ENCODE measurements at regions not wholly inside any gene's neighbourhood (a gene's known extent, or its start where the extent isn't known, plus 50 kb on each side); places are given as distances from the start of the nearest gene placed in this dataset.

- H3K4me1 ChIP-seq (ENCODE audit: control insufficient read depth in 2 of 2, insufficient read depth in 2 of 2, low read length in 2 of 2), result peaks cover 5 to 16% of the 10 kb centered on the region in 2 donors
- H3K4me3 ChIP-seq (ENCODE audit: low read length in 2 of 2), result no peak overlapping the region
- H3K27me3 ChIP-seq (ENCODE audit: control insufficient read depth in 2 of 2, insufficient read depth in 1 of 2, low read length in 1 of 2), result no peaks in the 10 kb centered on the region
- no peak overlapping the region for H3K27ac ChIP-seq (ENCODE audit: low read depth in 1 of 2, low read length in 1 of 2)
- DNase-seq (ENCODE audit: low read depth in 6 of 9, low spot score in 9 of 9), result no peak
- peaks cover 0 to 3% of the 10 kb centered on the region in 2 donors for H3K9me3 ChIP-seq (ENCODE audit: control insufficient read depth in 2 of 2, insufficient read depth in 1 of 2, low read length in 1 of 2)
- 97% methylated on average over 7 of the region's 7 CpGs for WGBS
- H3K36me3 ChIP-seq (ENCODE audit: control insufficient read depth in 2 of 2, insufficient read depth in 2 of 2, low read length in 1 of 2), result no peaks in the 10 kb centered on the region
Measured at GRCh38 chr14:97282210-97283004, 485.2 kb downstream of the VRK1 start.

GRCh38 chr14:97283005-97283403 lies 485.8 kb downstream of the VRK1 start:
- no peak overlapping the region for H3K4me3 ChIP-seq (ENCODE audit: low read length in 2 of 2)
- H3K27me3 ChIP-seq (ENCODE audit: control insufficient read depth in 2 of 2, insufficient read depth in 1 of 2, low read length in 1 of 2), result no peaks in the 10 kb centered on the region
- no peak overlapping the region for H3K27ac ChIP-seq (ENCODE audit: low read depth in 1 of 2, low read length in 1 of 2)
- H3K9me3 ChIP-seq (ENCODE audit: control insufficient read depth in 2 of 2, insufficient read depth in 1 of 2, low read length in 1 of 2), result peaks cover 0 to 3% of the 10 kb centered on the region in 2 donors
- no peaks in the 10 kb centered on the region for H3K36me3 ChIP-seq (ENCODE audit: control insufficient read depth in 2 of 2, insufficient read depth in 2 of 2, low read length in 1 of 2)
- 97% methylated on average over 9 of the region's 9 CpGs for WGBS
- peaks cover 5 to 16% of the 10 kb centered on the region in 2 donors for H3K4me1 ChIP-seq (ENCODE audit: control insufficient read depth in 2 of 2, insufficient read depth in 2 of 2, low read length in 2 of 2)
- DNase-seq (ENCODE audit: low read depth in 6 of 9, low spot score in 9 of 9), result no peak

GRCh38 chr14:97283426-97283825 lies 486.2 kb downstream of the VRK1 start:
- Histone ChIP-seq H3K4me3 (ENCODE audit: low read length in 2 of 2) (no peak overlapping the region), H3K27ac (ENCODE audit: low read depth in 1 of 2, low read length in 1 of 2) (no peak overlapping the region), H3K4me1 (ENCODE audit: control insufficient read depth in 2 of 2, insufficient read depth in 2 of 2, low read length in 2 of 2) (peaks cover 5 to 16% of the 10 kb centered on the region in 2 donors), H3K9me3 (ENCODE audit: control insufficient read depth in 2 of 2, insufficient read depth in 1 of 2, low read length in 1 of 2) (peaks cover 0 to 3% of the 10 kb centered on the region in 2 donors), H3K27me3 (ENCODE audit: control insufficient read depth in 2 of 2, insufficient read depth in 1 of 2, low read length in 1 of 2) (no peaks in the 10 kb centered on the region), H3K36me3 (ENCODE audit: control insufficient read depth in 2 of 2, insufficient read depth in 2 of 2, low read length in 1 of 2) (no peaks in the 10 kb centered on the region)
- no peak for DNase-seq (ENCODE audit: low read depth in 6 of 9, low spot score in 9 of 9)
- WGBS, result 78% methylated on average over 8 of the region's 8 CpGs

- peak in 2 of 9 donors; percentile 33 to 61 for DNase-seq (ENCODE audit: low read depth in 6 of 9, low spot score in 9 of 9)
- H3K4me1 ChIP-seq (ENCODE audit: control insufficient read depth in 2 of 2, insufficient read depth in 2 of 2, low read length in 2 of 2), result peaks cover 5 to 16% of the 10 kb centered on the region in 2 donors
- H3K4me3 ChIP-seq (ENCODE audit: low read length in 2 of 2), result no peak overlapping the region
- 62% methylated on average over 6 of the region's 6 CpGs for WGBS
- peaks cover 0 to 3% of the 10 kb centered on the region in 2 donors for H3K9me3 ChIP-seq (ENCODE audit: control insufficient read depth in 2 of 2, insufficient read depth in 1 of 2, low read length in 1 of 2)
- H3K27me3 ChIP-seq (ENCODE audit: control insufficient read depth in 2 of 2, insufficient read depth in 1 of 2, low read length in 1 of 2), result no peaks in the 10 kb centered on the region
- no peak overlapping the region for H3K27ac ChIP-seq (ENCODE audit: low read depth in 1 of 2, low read length in 1 of 2)
- no peaks in the 10 kb centered on the region for H3K36me3 ChIP-seq (ENCODE audit: control insufficient read depth in 2 of 2, insufficient read depth in 2 of 2, low read length in 1 of 2)
Measured at GRCh38 chr14:97283841-97284240, 486.7 kb downstream of the VRK1 start.

- H3K4me1 ChIP-seq (ENCODE audit: control insufficient read depth in 2 of 2, insufficient read depth in 2 of 2, low read length in 2 of 2), result peaks cover 5 to 20% of the 10 kb centered on the region in 2 donors
- H3K27ac ChIP-seq (ENCODE audit: low read depth in 1 of 2, low read length in 1 of 2), result no peak overlapping the region
- H3K36me3 ChIP-seq (ENCODE audit: control insufficient read depth in 2 of 2, insufficient read depth in 2 of 2, low read length in 1 of 2), result no peaks in the 10 kb centered on the region
- H3K27me3 ChIP-seq (ENCODE audit: control insufficient read depth in 2 of 2, insufficient read depth in 1 of 2, low read length in 1 of 2), result no peaks in the 10 kb centered on the region
- DNase-seq (ENCODE audit: low read depth in 6 of 9, low spot score in 9 of 9), result no peak
- peaks cover 0 to 3% of the 10 kb centered on the region in 2 donors for H3K9me3 ChIP-seq (ENCODE audit: control insufficient read depth in 2 of 2, insufficient read depth in 1 of 2, low read length in 1 of 2)
- no peak overlapping the region for H3K4me3 ChIP-seq (ENCODE audit: low read length in 2 of 2)
- 97% methylated on average over 1 of the region's 1 CpG for WGBS
Measured at GRCh38 chr14:97287956-97288355, 490.8 kb downstream of the VRK1 start.

GRCh38 chr14:97290065-97290464 lies 492.9 kb downstream of the VRK1 start:
- H3K27ac ChIP-seq (ENCODE audit: low read depth in 1 of 2, low read length in 1 of 2), result no peak overlapping the region
- H3K36me3 ChIP-seq (ENCODE audit: control insufficient read depth in 2 of 2, insufficient read depth in 2 of 2, low read length in 1 of 2), result no peaks in the 10 kb centered on the region
- 85% methylated on average over 4 of the region's 4 CpGs for WGBS
- no peak for DNase-seq (ENCODE audit: low read depth in 6 of 9, low spot score in 9 of 9)
- no peaks in the 10 kb centered on the region for H3K9me3 ChIP-seq (ENCODE audit: control insufficient read depth in 2 of 2, insufficient read depth in 1 of 2, low read length in 1 of 2)
- H3K27me3 ChIP-seq (ENCODE audit: control insufficient read depth in 2 of 2, insufficient read depth in 1 of 2, low read length in 1 of 2), result no peaks in the 10 kb centered on the region
- H3K4me3 ChIP-seq (ENCODE audit: low read length in 2 of 2), result no peak overlapping the region
- peaks cover 0 to 4% of the 10 kb centered on the region in 2 donors for H3K4me1 ChIP-seq (ENCODE audit: control insufficient read depth in 2 of 2, insufficient read depth in 2 of 2, low read length in 2 of 2)

- Histone ChIP-seq H3K4me3 (ENCODE audit: low read length in 2 of 2) (no peak overlapping the region), H3K4me1 (ENCODE audit: control insufficient read depth in 2 of 2, insufficient read depth in 2 of 2, low read length in 2 of 2) (peaks cover 0 to 4% of the 10 kb centered on the region in 2 donors), H3K9me3 (ENCODE audit: control insufficient read depth in 2 of 2, insufficient read depth in 1 of 2, low read length in 1 of 2) (no peaks in the 10 kb centered on the region), H3K27me3 (ENCODE audit: control insufficient read depth in 2 of 2, insufficient read depth in 1 of 2, low read length in 1 of 2) (no peaks in the 10 kb centered on the region), H3K27ac (ENCODE audit: low read depth in 1 of 2, low read length in 1 of 2) (no peak overlapping the region), H3K36me3 (ENCODE audit: control insufficient read depth in 2 of 2, insufficient read depth in 2 of 2, low read length in 1 of 2) (no peaks in the 10 kb centered on the region)
- DNase-seq (ENCODE audit: low read depth in 6 of 9, low spot score in 9 of 9), result no peak
- WGBS, result 78% methylated on average over 3 of the region's 3 CpGs
Measured at GRCh38 chr14:97290977-97291376, 493.8 kb downstream of the VRK1 start.

GRCh38 chr14:97293659-97294058 lies 496.5 kb downstream of the VRK1 start:
- no peaks in the 10 kb centered on the region for H3K27me3 ChIP-seq (ENCODE audit: control insufficient read depth in 2 of 2, insufficient read depth in 1 of 2, low read length in 1 of 2)
- DNase-seq (ENCODE audit: low read depth in 6 of 9, low spot score in 9 of 9), result no peak
- 96% methylated on average over 1 of the region's 1 CpG for WGBS
- no peak overlapping the region for H3K27ac ChIP-seq (ENCODE audit: low read depth in 1 of 2, low read length in 1 of 2)
- no peaks in the 10 kb centered on the region for H3K36me3 ChIP-seq (ENCODE audit: control insufficient read depth in 2 of 2, insufficient read depth in 2 of 2, low read length in 1 of 2)
- H3K9me3 ChIP-seq (ENCODE audit: control insufficient read depth in 2 of 2, insufficient read depth in 1 of 2, low read length in 1 of 2), result no peaks in the 10 kb centered on the region
- H3K4me3 ChIP-seq (ENCODE audit: low read length in 2 of 2), result no peak overlapping the region
- peaks cover 3 to 7% of the 10 kb centered on the region in 2 donors for H3K4me1 ChIP-seq (ENCODE audit: control insufficient read depth in 2 of 2, insufficient read depth in 2 of 2, low read length in 2 of 2)

- Histone ChIP-seq H3K27me3 (ENCODE audit: control insufficient read depth in 2 of 2, insufficient read depth in 1 of 2, low read length in 1 of 2) (no peaks in the 10 kb centered on the region), H3K9me3 (ENCODE audit: control insufficient read depth in 2 of 2, insufficient read depth in 1 of 2, low read length in 1 of 2) (no peaks in the 10 kb centered on the region), H3K4me3 (ENCODE audit: low read length in 2 of 2) (no peak overlapping the region), H3K27ac (ENCODE audit: low read depth in 1 of 2, low read length in 1 of 2) (no peak overlapping the region), H3K4me1 (ENCODE audit: control insufficient read depth in 2 of 2, insufficient read depth in 2 of 2, low read length in 2 of 2) (peaks cover 3 to 14% of the 10 kb centered on the region in 2 donors), H3K36me3 (ENCODE audit: control insufficient read depth in 2 of 2, insufficient read depth in 2 of 2, low read length in 1 of 2) (no peaks in the 10 kb centered on the region)
- no peak for DNase-seq (ENCODE audit: low read depth in 6 of 9, low spot score in 9 of 9)
- 84% methylated on average over 9 of the region's 9 CpGs for WGBS
Measured at GRCh38 chr14:97295108-97295710, 498.0 kb downstream of the VRK1 start.
